Adrenal gland (tissue), 9 donors: ENCODE measurements at regions not wholly inside any gene's neighbourhood (a gene's known extent, or its start where the extent isn't known, plus 50 kb on each side); places are given as distances from the start of the nearest gene placed in this dataset.

Experiments
- DNase-seq, 7 donors: peaks; one replicate each; pipeline ENCODE4 v3.0.0-alpha.2; 2019 to 2020
- H3K27ac ChIP-seq, 5 donors: fragments of 200-600 bp; sonication (generic) in 4 of 5; 1 replicate in 3 of 5; 2 replicates in 2 of 5; pipeline versions ENCODE4 v1.5.1 to v1.8.0; 2016 to 2020; ENCODE audit warnings: mild to moderate bottlenecking in 1 of 5
- H3K27me3 ChIP-seq: fragments of 200-600 bp; 2 replicates; pipeline ENCODE4 v1.8.0; 2021
- H3K36me3 ChIP-seq, 2 donors: fragments of 200-600 bp; replicated peaks in 1 of 2; 1 replicate in 1 of 2; 2 replicates in 1 of 2; pipeline versions ENCODE4 v1.5.1 to v1.8.0; 2018 to 2022
- H3K4me1 ChIP-seq, 2 donors: fragments of 200-600 bp; replicated peaks in 1 of 2; 1 replicate in 1 of 2; 2 replicates in 1 of 2; pipeline versions ENCODE4 v1.5.1 to v1.8.0; 2018 to 2021
- H3K4me3 ChIP-seq, 4 donors: fragments of 200-600 bp; sonication (generic) in 3 of 4; one replicate each; pipeline ENCODE4 v1.5.1; 2016 to 2018
- H3K9me3 ChIP-seq, 3 donors: fragments of 200-600 bp; sonication (generic) in 1 of 3; replicated peaks in 1 of 3; 1 replicate in 2 of 3; 2 replicates in 1 of 3; pipeline versions ENCODE4 v1.5.1 to v1.8.0; 2016 to 2021
- CTCF ChIP-seq, 6 experiments: fragments of 450-650 bp in 4 of 6; fragments of 200-600 bp in 2 of 6; sonication (generic) in 1 of 6; IDR thresholded peaks; 1 replicate in 5 of 6; 2 replicates in 1 of 6; pipeline versions ENCODE4 v1.5.1 to v1.8.0; 2016 to 2021; ENCODE audit warnings: antibody characterized with exemption in 6 of 6, mild to moderate bottlenecking in 2 of 6, moderate library complexity in 1 of 6
- POLR2A ChIP-seq, 2 donors: fragments of 450-650 bp; IDR thresholded peaks; one replicate each; pipeline ENCODE4 v1.6.1; 2017; ENCODE audit warnings: antibody characterized with exemption in 2 of 2, mild to moderate bottlenecking in 2 of 2, moderate library complexity in 1 of 2
- WGBS, 4 donors: extraction: QIAGEN DNeasy Blood & Tissue Kit in 2 of 4; methylation state at CpG; one replicate each; pipeline versions ENCODE4 v1.1.5 to v1.1.7; 2013 to 2017; 5-methylcytosine and 5-hydroxymethylcytosine counted together
- intact Hi-C, 2 donors: fragments of 100-400 bp; cut with DNase I; formaldehyde crosslinking; loops; one replicate each; pipeline versions ENCODE4 v1.14.1 to v1.15.0; 2022 to 2023
- donor health status: healthy with polysubstance abuse.
- donor health status: Bipolar disorder and iron deficiency.
- donor health status: DM: yes; HTN: yes; CAD: no.
- donor health status: DM: no; HTN: no; CAD: no.
- donor health status: DM: no; HTN: no; CAD: no.

DNA sequence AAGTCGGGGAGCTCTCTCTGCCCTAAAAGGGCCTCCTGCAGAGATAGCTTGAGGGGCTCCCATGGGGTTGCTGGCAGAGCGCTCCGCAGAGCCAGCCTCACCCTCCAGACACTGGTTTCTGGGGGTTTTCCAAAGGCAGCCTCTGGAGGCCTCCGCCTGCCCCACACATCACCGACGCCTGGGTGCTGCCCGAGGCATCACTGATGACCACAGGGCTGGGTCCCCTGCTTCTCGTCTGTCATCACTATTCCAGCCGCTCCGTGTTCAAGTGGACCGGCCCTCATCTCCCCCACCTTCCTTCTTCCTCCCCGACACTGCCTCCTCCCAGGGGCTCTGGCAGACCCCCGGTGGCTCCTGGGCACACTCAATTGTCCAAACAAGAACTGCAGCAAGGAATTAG lies 64.1 kb upstream of the IRX4 start:
- WGBS, 4 donors: 61 to 65% (median 64%) methylated on average over 7 to 13 of the region's 13 CpGs
- Histone ChIP-seq H3K4me3 (no peak overlapping the region), H3K36me3 (no peaks in the 10 kb centered on the region), H3K27ac (no peak overlapping the region), H3K9me3 (no peaks in the 10 kb centered on the region), H3K27me3 (peaks cover 6% of the 10 kb centered on the region), H3K4me1 (no peaks in the 10 kb centered on the region)
- no peak for TF ChIP-seq CTCF (IDR thresholded peaks at IDR 0.05)
- no peak for TF ChIP-seq POLR2A (IDR thresholded peaks at IDR 0.05)
- intact Hi-C loops: no loop called here
- DNase-seq: no peak

DNA sequence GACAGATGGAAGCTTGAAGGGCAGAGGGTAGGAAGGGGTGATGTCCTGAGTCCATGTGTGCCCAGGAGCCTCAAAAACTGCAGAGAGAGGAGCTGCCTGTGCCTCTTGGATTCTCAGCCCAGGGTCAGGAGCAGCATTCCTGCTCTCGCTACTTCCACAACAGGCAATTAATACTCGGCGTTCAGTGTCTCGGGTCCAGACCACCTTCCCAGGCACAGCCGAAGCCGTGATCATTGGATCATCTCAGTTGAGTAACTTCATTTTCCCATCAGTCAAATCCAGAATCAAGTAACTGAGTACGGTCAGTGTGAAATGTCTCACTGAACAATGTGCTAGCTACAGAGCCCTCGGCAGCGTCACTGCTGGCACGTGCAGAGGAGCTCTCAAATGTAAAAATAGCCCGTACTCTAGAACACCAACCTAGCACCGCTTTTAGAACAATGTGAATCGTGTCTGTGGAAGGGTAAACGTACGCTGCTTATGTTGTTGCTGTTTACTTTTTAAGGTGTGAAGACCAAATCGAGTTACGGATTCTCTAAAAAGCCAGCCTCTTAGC lies 63.5 kb upstream of the IRX4 start:
- Histone ChIP-seq H3K27me3 (peaks cover 6% of the 10 kb centered on the region), H3K4me1 (no peaks in the 10 kb centered on the region), H3K4me3 (no peak overlapping the region), H3K9me3 (no peaks in the 10 kb centered on the region), H3K27ac (no peak overlapping the region), H3K36me3 (no peaks in the 10 kb centered on the region)
- intact Hi-C loops: no loop called here
- WGBS, 4 donors: 70 to 75% (median 72%) methylated on average over 17 of the region's 17 CpGs
- no peak for TF ChIP-seq POLR2A (IDR thresholded peaks at IDR 0.05)
- no peak for TF ChIP-seq CTCF (IDR thresholded peaks at IDR 0.05)
- no peak for DNase-seq

DNA sequence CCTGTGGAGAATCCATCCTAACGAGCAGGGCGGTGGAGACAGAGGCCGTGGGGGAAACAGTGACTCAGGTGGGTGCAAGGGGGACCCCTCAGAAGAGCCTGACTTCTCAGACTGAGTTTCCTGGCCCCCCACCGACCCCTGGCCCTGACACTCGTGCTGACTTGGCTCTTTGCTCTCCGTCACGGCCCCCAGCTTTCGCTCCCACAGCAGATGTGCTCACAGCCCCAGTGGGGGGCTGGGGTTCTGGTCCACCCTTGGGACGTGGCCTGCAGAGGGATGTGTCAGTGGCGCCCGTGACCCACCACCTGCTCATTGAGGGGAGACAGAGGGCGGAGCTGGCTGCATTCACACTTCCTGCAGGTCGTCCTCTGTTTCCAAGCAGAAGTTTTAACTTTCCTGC lies 62.9 kb upstream of the IRX4 start:
- Histone ChIP-seq H3K4me1 (no peaks in the 10 kb centered on the region), H3K4me3 (no peak overlapping the region), H3K27ac (no peak overlapping the region), H3K9me3 (no peaks in the 10 kb centered on the region), H3K36me3 (no peaks in the 10 kb centered on the region), H3K27me3 (peaks cover 6% of the 10 kb centered on the region)
- intact Hi-C loops: no loop called here
- no peak for DNase-seq
- TF ChIP-seq POLR2A (IDR thresholded peaks at IDR 0.05) (no peak), CTCF (IDR thresholded peaks at IDR 0.05) (no peak)
- WGBS, 4 donors: 48 to 67% (median 67%) methylated on average over 7 to 13 of the region's 13 CpGs

DNA sequence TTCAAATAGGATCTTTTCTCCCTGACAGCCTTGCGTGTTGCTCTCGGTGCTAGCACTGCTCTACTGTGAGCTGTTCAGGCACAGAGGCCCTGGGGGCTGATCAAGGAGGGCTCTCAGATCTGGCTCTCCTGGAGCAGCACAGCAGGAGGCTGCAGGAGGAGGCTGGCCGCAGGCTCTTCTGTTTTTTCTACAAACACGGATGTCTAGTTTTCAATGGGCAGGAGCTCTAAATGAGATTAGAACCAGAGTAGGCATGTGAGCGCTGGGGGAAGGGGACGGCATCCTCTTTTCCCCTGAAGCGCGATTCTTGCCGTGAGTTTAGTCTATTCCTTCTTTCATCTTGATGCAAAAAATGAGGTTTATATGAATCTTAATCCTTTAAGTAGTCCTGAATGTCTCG lies 61.7 kb upstream of the IRX4 start:
- 56 to 67% (median 65%) methylated on average over 10 of the region's 10 CpGs for WGBS, 4 donors
- TF ChIP-seq CTCF (IDR thresholded peaks at IDR 0.05) (no peak), POLR2A (IDR thresholded peaks at IDR 0.05) (no peak)
- H3K36me3 ChIP-seq: no peaks in the 10 kb centered on the region
- H3K4me1 ChIP-seq: no peaks in the 10 kb centered on the region
- no peaks in the 10 kb centered on the region for H3K9me3 ChIP-seq
- H3K4me3 ChIP-seq: no peak overlapping the region
- DNase-seq: no peak
- H3K27me3 ChIP-seq: peaks cover 6% of the 10 kb centered on the region
- H3K27ac ChIP-seq: no peak overlapping the region
- intact Hi-C loops: no loop called here
